Epithelial cell of esophagus (primary cell): ENCODE measurements at regions not wholly inside any gene's neighbourhood (a gene's known extent, or its start where the extent isn't known, plus 50 kb on each side); places are given as distances from the start of the nearest gene placed in this dataset.

Experiments used
- DNase-seq: peaks from one replicate; pipeline ENCODE4 v3.0.0; 2010; ENCODE audit warnings: low read depth
- H3K4me3 ChIP-seq: 2 replicates; pipeline ENCODE4 v1.5.1; 2011; ENCODE audit warnings: mild to moderate bottlenecking, low read length, control low read depth
- TF ChIP-seq, protein P1 (sequence below): IDR thresholded peaks from 2 replicates; pipeline ENCODE4 v1.5.1; 2011; ENCODE audit warnings: low read depth, mild to moderate bottlenecking, low read length, control low read depth, inconsistent platforms; ENCODE audit not compliant: insufficient read depth; ENCODE audit errors: missing control alignments

- DNase-seq, result no peak
- no peak overlapping the region for H3K4me3 ChIP-seq
- TF ChIP-seq, protein P1, sequence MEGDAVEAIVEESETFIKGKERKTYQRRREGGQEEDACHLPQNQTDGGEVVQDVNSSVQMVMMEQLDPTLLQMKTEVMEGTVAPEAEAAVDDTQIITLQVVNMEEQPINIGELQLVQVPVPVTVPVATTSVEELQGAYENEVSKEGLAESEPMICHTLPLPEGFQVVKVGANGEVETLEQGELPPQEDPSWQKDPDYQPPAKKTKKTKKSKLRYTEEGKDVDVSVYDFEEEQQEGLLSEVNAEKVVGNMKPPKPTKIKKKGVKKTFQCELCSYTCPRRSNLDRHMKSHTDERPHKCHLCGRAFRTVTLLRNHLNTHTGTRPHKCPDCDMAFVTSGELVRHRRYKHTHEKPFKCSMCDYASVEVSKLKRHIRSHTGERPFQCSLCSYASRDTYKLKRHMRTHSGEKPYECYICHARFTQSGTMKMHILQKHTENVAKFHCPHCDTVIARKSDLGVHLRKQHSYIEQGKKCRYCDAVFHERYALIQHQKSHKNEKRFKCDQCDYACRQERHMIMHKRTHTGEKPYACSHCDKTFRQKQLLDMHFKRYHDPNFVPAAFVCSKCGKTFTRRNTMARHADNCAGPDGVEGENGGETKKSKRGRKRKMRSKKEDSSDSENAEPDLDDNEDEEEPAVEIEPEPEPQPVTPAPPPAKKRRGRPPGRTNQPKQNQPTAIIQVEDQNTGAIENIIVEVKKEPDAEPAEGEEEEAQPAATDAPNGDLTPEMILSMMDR, result no peak
Observed at GRCh38 chr10:29063806-29064644, 224.8 kb upstream of the LYZL1 start.

- no peak for DNase-seq
- no peak overlapping the region for H3K4me3 ChIP-seq
- TF ChIP-seq, protein P1, result no peak
Observed at GRCh38 chr10:29064680-29065079, 224.2 kb upstream of the LYZL1 start.

DNA sequence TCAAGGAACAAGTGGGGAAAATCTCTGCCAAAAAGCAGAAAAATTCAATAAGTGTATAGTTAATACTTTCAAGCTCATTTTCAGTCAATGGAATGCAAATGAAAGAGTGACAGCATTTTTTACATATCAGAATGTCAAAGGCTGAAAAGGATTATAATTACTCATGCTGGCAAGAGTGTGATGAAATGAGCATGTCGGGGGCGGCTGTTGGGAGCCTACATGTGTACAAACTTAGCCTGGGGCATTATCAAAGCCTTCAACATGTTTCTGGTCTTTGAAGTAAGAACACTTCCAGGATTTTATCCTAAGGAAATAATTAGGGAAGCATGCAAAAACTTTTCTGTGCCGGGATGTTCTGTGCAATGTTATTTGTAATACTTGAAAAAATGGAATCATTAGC lies 221.7 kb upstream of the LYZL1 start:
- TF ChIP-seq, protein P1, result no peak
- H3K4me3 ChIP-seq, result no peak overlapping the region
- DNase-seq, result peak; percentile 66

DNA sequence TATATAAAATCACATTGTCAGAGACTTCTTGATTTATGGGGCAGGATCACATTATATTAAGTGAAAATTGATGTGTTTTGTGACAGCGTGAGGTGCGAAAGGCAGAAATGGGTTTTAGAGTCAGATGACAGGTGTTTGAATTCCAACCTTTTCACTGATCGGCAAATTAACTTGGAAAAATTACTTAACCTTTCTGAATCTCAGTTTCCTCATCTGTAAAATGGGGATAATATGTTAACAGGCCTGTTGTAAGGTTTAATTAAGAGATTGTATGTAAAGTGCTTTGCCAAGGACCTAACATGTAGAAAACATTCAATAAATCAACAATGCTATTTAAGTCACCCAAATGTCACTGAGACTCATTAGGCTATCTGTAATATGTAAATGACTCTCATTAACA lies 221.2 kb upstream of the LYZL1 start:
- no peak for DNase-seq
- H3K4me3 ChIP-seq, result no peak overlapping the region
- TF ChIP-seq, protein P1, result no peak

- TF ChIP-seq, protein P1, result no peak
- no peak overlapping the region for H3K4me3 ChIP-seq
- DNase-seq, result no peak
Observed at GRCh38 chr10:29068302-29068701, 220.6 kb upstream of the LYZL1 start.

GRCh38 chr10:29068966-29069365 lies 219.9 kb upstream of the LYZL1 start:
- TF ChIP-seq, protein P1, result no peak
- no peak for DNase-seq
- H3K4me3 ChIP-seq, result no peak overlapping the region

- DNase-seq, result no peak
- no peak overlapping the region for H3K4me3 ChIP-seq
- TF ChIP-seq, protein P1, result no peak
Observed at GRCh38 chr10:29069941-29070340, 218.9 kb upstream of the LYZL1 start.
